HepG2 (cell line): ENCODE measurements at regions not wholly inside any gene's neighbourhood (a gene's known extent, or its start where the extent isn't known, plus 50 kb on each side); places are given as distances from the start of the nearest gene placed in this dataset.

ENCODE experiments used
- CREM ChIP-seq, 2 experiments: sonication (generic) in 1 of 2; formaldehyde crosslinking in 1 of 2; IDR thresholded peaks; 2 replicates each; pipeline versions ENCODE4 v1.4.0 to v1.6.1; 2016 to 2020; ENCODE audit warnings: antibody characterized with exemption in 1 of 2, mild to moderate bottlenecking in 1 of 2, missing genetic modification reagents in 1 of 2
- FOXK2 ChIP-seq: fragments of 450-650 bp; IDR thresholded peaks from 2 replicates; pipeline ENCODE4 v1.6.1; 2016
- GABPA ChIP-seq, 2 experiments: IDR thresholded peaks; 2 replicates each; pipeline ENCODE4 v1.6.1; 2011 to 2016; ENCODE audit warnings: low read depth in 2 of 2, low read length in 1 of 2, missing biosample characterization in 1 of 2, missing genetic modification characterization in 1 of 2
- GABPB1 ChIP-seq: IDR thresholded peaks from 2 replicates; pipeline ENCODE4 v1.6.1; 2016; ENCODE audit warnings: mild to moderate bottlenecking, missing genetic modification reagents, moderate library complexity, missing compliant biosample characterization
- JUN ChIP-seq: sonication (generic); formaldehyde crosslinking; IDR thresholded peaks from 2 replicates; pipeline ENCODE4 v1.4.0; 2020; ENCODE audit warnings: mild to moderate bottlenecking, missing genetic modification reagents
- MLLT10 ChIP-seq: sonication (generic); formaldehyde crosslinking; IDR thresholded peaks from 2 replicates; pipeline ENCODE4 v1.4.0; 2020; ENCODE audit warnings: missing genetic modification reagents
- MTF1 ChIP-seq: sonication (generic); formaldehyde crosslinking; IDR thresholded peaks from 2 replicates; pipeline ENCODE4 v1.5.0; 2020; ENCODE audit warnings: missing genetic modification reagents
- NFYB ChIP-seq: sonication (generic); formaldehyde crosslinking; IDR thresholded peaks from 2 replicates; pipeline ENCODE4 v1.4.0; 2020; ENCODE audit warnings: missing genetic modification reagents
- POLR2AphosphoS5 ChIP-seq: IDR thresholded peaks from 2 replicates; pipeline ENCODE4 v1.6.1; 2012; ENCODE audit warnings: low read depth, low read length
- TCF7L2 ChIP-seq: IDR thresholded peaks from 2 replicates; pipeline ENCODE4 v1.6.1; 2011; ENCODE audit warnings: mild to moderate bottlenecking, low read depth, low read length, moderate library complexity
- ZNF138 ChIP-seq: sonication (generic); formaldehyde crosslinking; IDR thresholded peaks from 2 replicates; pipeline ENCODE4 v1.5.0; 2020; ENCODE audit warnings: mild to moderate bottlenecking, low read depth, missing genetic modification reagents
- TF ChIP-seq, protein P1 (sequence below): sonication (generic); formaldehyde crosslinking; IDR thresholded peaks from 2 replicates; pipeline ENCODE4 v1.5.0; 2020; ENCODE audit warnings: mild to moderate bottlenecking, missing genetic modification reagents, moderate library complexity
- TF ChIP-seq, protein P2 (sequence below), 2 experiments: sonication (generic) in 1 of 2; formaldehyde crosslinking in 1 of 2; IDR thresholded peaks; 2 replicates each; pipeline versions ENCODE4 v1.5.1 to v1.6.1; 2011 to 2020; ENCODE audit warnings: borderline replicate concordance in 1 of 2, low read depth in 1 of 2, low read length in 1 of 2, mild to moderate bottlenecking in 1 of 2, missing genetic modification reagents in 1 of 2, moderate library complexity in 1 of 2

DNA sequence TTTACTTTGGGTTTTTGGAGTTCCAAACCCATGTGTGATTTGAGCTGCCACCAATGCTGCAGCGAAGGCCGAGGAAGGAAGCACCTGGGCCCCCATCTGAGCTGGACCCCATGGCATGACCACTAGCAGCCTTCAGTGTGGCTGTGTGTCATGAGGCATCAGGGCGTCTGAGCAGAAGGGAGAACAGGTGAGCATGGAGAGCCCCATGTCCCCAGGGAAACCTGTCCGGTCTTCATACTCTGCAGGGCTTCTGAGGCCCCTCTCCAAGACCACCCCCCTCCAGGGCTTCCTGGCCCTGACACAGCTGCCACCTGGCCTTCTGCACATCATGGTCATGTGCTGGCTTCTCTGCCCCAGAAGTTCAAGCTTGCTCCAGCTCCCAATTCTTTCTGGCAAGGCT lies 169.1 kb upstream of the CST7 start:
- TF ChIP-seq MLLT10 (CRISPR knock-in tag) (no peak), TCF7L2 (no peak), CREM (IDR thresholded peaks at IDR 0.05) (no peak), CREM (CRISPR knock-in tag; IDR thresholded peaks at IDR 0.05) (no peak), MTF1 (CRISPR knock-in tag) (no peak), JUN (no peak), NFYB (CRISPR knock-in tag) (no peak), ZNF138 (no peak), GABPA (IDR thresholded peaks at IDR 0.05; ENCODE audit: low read depth, low read length) (no peak), GABPA (CRISPR knock-in tag; IDR thresholded peaks at IDR 0.05; ENCODE audit: low read depth) (no peak), POLR2AphosphoS5 (no peak), FOXK2 (no peak), GABPB1 (CRISPR knock-in tag) (no peak)
- TF ChIP-seq, protein P1, sequence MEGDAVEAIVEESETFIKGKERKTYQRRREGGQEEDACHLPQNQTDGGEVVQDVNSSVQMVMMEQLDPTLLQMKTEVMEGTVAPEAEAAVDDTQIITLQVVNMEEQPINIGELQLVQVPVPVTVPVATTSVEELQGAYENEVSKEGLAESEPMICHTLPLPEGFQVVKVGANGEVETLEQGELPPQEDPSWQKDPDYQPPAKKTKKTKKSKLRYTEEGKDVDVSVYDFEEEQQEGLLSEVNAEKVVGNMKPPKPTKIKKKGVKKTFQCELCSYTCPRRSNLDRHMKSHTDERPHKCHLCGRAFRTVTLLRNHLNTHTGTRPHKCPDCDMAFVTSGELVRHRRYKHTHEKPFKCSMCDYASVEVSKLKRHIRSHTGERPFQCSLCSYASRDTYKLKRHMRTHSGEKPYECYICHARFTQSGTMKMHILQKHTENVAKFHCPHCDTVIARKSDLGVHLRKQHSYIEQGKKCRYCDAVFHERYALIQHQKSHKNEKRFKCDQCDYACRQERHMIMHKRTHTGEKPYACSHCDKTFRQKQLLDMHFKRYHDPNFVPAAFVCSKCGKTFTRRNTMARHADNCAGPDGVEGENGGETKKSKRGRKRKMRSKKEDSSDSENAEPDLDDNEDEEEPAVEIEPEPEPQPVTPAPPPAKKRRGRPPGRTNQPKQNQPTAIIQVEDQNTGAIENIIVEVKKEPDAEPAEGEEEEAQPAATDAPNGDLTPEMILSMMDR (CRISPR knock-in tag): no peak
- TF ChIP-seq, protein P2, sequence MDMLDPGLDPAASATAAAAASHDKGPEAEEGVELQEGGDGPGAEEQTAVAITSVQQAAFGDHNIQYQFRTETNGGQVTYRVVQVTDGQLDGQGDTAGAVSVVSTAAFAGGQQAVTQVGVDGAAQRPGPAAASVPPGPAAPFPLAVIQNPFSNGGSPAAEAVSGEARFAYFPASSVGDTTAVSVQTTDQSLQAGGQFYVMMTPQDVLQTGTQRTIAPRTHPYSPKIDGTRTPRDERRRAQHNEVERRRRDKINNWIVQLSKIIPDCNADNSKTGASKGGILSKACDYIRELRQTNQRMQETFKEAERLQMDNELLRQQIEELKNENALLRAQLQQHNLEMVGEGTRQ (IDR thresholded peaks at IDR 0.05; ENCODE audit: low read depth, low read length): no peak
- TF ChIP-seq, protein P2 (CRISPR knock-in tag; IDR thresholded peaks at IDR 0.05; ENCODE audit: borderline replicate concordance): no peak
